ENCODE measurements at regions not wholly inside any gene's neighbourhood (a gene's known extent, or its start where the extent isn't known, plus 50 kb on each side); places are given as distances from the start of the nearest gene placed in this dataset.
"Not testable (repeated sequence)": the region's sequence is repeated elsewhere in the genome, so short reads cannot be mapped to it uniquely, and the experiment has no call there.

GRCh38 chrX:124181515-124181914, 150.9 kb upstream of the TEX13D start:
- DNase-seq: not testable (repeated sequence)

DNA sequence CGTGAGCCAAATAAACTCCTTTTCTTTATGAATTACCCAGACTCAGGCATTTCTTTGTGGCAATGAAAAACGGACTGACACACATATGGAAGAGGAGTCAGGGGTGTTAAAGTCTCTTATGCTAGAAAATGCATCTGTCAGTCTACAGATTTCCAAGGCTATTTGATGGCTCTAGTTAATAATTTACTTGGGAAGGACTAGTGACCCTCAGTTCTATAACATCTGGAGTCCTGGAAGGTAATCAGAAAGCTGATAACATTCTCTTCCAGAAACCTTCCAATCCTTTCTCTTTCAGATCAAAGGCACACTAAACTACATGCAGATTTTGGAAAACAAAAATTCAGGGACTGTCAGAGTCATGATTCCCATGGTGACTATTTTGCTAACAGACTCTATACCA, 142.0 kb upstream of the TEX13D start:
- no peak for DNase-seq

DNA sequence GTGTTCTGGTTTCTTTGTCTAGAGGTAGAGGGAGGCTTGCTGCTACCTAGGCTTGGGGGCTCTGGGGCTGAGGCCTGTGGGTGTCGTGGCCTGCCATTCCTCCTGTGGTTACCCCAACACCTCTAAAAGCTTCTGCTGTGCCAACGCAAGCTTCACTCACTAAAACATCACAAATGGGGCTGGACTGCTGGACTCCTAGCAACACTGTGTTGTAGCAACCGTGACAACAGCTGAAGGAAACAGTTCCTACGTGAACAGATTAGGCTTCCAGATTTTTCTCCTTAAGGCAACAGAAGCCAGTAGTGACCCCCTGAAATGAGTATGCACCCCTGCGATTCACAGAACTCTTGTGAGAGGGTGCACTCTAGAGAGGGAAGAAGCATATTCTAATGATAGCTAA, 138.3 kb upstream of the TEX13D start:
- DNase-seq: no peak

GRCh38 chrX:124194901-124195300, 137.6 kb upstream of the TEX13D start:
- DNase-seq: no peak

- no peak for DNase-seq
Observed at GRCh38 chrX:124203311-124203710, 129.1 kb upstream of the TEX13D start.

DNA sequence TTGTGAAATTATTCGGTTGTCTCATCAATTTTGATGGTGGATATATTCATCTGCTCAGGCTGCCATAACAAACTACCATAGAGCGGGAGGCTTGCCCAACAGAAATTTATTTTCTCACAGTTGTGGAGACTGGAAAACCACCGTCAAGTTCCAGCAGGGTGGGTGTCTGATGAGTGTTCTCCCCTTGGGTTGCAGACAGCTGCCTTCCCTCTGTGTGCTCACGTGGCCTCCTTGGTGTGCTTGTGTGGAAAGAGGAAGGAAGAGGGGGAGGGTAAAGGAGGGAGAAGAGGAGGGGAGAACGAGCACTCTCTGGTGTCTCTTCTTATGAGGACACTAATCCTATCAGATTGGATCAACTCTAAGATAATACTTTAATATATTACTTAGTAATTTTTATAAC, 123.8 kb upstream of the TEX13D start:
- DNase-seq: no peak

DNA sequence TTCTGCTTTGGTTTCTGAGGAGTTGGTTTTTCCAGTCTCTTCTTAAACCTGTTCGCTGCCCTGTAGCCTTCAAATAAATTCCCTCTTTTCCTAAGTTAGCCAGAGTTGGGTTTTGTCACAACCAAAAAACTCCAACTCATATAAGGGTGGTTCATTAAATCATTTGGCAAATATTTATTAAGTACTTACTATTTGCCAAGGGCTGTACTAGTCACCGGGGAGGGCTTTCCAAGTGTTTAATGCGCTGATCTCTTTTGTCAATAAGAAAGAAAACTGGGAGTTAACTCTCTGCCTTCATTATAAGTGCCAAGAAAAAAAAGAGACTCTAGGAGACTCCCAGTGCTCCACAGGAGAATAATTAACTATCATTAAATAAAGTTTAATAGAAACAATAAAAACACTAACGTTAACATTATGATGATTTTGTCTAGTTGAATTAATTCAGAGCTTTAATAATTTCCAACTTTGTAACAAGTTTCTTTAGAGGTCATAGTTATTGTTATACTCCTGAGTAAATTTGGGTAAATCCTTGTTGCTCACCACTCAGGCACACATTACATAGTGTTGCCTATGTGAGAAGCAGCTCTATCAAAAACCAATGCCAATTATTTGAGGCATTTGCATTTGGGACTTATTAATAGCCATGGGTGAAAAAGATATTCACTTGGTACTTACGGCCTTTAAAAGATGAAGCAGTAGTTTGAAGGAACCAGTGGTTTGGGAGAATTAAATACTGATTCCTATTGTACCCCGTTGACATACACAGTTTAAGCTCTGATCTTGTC, 122.5 kb upstream of the TEX13D start:
- DNase-seq: no peak

GRCh38 chrX:124211312-124211942, 121.0 kb upstream of the TEX13D start:
- peak in 1 of 2 donors; percentile 32 for DNase-seq

DNA sequence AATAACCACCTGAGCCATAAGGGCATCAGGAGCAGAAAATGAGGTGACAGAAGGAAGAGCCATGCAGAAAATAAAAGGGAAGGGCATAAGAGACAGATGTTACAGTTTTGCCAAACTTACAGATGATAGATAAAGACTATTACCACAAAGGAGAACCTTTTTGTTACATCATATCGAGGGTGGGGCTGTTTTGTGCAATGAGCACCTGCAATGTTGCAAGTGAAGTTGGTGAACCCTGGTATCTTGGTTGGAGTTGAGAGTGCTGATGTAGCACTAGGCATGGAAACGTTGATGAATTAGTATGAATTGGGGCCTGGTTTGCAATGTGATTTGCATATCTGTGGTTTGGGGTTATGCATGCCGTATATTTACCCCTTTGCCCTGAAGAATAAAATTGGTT, 119.8 kb upstream of the TEX13D start:
- DNase-seq: no peak

GRCh38 chrX:124215786-124216185, 116.7 kb upstream of the TEX13D start:
- DNase-seq: no peak

DNA sequence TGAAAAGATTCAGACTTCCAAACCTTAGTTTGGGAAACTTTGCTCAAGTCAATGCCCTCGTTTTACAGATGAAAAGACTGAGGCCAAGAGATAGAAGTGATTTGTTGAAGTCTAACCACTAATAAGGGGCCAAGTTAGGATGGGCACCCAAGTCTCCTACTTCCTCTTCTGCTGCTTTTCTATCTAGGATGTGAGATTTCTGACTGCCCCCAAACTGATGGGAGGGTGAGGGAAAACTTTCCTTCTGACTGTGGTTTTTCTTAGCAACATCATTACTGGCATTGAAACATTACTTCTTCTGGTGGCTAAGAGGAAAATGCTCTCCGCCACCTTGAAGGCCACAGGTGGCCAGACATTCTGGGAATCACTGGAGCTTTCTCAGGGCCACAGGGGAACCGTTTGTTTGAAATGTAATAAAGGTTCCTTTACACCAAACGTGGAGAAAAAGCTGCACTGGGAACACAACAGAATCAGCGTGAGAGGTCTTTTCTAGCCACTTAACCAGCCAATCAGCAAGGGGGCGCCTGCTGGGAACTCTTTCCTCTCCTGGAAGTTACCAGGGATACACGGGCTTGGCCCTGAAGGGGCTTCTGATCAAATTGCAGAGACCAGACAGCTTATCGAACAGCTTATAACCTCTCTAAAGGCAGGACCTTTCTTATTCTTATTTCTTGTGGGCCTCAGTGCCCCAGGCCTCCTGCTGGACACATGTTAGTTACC, 115.9 kb upstream of the TEX13D start:
- no peak for DNase-seq

DNA sequence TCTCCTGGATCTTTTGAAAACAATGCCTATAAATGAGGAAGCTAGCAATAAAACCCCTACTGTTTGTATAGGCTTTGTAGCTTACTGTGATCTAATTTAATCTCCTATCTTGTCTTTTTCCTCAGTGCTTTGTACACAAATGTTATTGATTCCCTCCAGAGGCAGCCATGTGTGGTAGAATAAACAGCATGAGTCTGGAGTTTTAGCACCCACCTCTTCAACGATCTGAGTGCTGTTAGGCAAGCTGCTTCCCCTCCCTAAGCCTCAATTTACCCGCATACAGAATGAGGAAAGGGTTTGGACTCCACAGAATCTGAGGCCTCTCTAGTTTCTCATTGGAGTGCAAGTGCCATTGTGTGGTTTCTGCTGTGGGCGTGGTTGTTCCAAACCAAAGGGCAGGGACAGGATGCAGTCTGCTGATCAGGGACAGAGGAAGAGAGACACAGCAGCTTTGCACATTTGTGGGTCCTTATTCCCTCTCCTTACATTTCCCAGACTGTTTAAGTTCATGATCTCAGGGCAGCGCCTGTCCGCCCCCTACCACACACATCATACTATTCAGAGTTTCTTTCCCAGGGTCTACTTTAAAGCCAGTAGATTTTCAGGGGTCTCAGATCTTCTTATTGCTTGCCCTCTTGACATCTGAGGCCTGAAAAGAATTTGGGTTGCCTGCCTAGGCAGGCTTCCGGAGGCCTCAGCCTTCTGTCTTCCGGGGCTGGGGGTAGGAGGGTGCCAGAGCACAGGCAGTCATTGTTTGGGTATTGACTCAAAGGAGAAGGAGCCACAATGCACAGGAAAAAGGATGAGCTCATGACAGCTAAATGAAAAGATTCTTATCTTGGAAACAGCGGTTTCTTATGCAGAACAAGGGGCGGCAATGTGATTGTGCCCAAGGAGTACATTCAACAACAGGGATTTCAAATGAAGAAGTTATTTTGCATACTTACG, 114.9 kb upstream of the TEX13D start:
- DNase-seq: peak in 1 of 2 donors; percentile 11

DNA sequence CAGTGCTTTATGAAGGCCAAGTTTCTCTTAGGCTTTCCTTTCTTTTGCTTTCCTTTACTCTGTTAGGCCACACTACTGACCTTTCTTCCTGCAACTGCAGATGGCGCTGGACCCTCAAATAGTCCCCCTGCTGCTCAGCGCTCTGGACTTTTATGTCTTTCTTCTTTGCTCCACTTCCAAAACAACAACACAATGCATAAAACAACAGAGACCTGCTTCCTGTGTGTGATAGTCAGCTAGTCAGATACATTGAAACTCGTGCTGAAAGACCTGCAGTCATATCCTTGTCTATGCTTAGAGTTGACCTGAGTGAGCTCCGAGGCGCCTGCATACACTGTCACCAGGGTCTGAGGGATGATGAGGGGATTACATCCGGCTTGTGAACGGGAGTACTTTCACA, 108.9 kb upstream of the TEX13D start:
- no peak for DNase-seq

GRCh38 chrX:124224528-124224927, 107.9 kb upstream of the TEX13D start:
- DNase-seq: no peak

GRCh38 chrX:124226129-124226528, 106.3 kb upstream of the TEX13D start:
- no peak for DNase-seq

DNA sequence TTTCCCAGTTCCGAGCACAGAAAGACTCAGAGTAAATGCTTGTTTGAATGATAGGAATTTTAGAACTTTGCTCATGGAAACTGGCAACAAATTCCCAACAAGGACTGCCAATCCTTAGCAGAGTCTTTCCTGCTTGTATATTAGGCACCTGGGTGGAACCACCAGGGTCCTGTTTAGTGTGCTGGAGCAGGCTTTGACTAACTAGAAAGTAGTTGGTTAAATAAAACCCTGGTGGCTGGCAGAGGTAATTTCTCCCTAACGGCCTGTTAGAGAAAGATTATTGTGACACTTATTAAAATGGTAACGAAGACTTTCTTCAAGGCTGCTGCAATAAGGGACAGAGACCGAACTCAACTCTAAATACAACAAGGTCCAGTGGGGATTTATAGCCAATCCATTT, 103.6 kb upstream of the TEX13D start:
- no peak for DNase-seq

DNA sequence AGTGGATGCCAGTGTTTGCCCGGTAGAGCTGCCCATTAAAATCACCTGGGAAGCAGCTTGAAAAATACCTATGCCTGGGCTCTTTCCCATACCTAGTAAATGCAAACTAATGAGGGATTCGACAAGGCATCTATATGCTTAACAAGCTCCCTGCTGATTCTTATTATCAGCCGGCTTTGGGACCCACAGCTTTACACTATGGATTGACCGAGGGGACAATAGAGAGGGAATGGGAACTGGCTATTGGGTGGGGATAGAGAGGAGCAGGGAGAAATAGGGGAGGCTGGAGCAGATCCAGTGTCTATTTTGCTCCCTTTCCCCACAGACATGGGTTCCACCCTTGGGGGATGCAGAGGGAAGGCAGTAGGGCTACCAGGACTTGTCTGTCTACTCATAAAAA, 103.1 kb upstream of the TEX13D start:
- DNase-seq: no peak

DNA sequence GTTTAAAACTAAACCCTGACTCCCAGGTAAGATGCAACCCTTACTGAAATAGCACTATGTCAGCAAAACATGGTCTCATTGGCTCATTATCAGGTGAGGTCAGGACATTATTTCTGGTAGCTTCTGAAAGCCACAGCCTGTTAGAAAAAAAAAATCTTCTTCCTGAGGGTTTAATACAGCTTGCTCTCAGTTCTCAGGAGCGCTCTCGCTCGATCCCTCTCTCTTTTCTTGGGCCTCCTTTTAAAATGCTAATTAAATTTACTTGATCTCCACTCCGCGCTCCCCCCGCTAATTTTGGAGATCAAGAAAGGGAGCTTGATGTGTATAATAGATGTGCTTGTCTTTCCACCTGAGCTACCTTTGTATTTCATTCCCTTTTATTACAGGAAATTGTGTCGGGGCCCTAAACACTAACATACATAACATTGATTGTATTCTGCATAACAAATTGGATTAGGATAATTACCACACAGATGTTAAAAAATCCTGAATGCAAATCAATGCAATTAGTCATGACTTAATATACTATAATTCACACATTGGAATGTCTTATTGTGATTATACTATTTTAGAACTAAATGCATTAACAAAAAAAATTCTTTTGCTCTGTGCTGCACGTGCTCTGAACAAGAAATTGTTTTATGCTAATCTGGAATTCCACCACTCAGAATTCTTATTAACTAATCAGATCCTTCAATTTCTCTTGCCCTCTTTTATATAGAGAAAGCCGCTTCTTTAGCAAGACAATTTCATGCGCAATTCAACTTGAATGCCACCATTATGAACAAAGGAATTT, 101.6 kb upstream of the TEX13D start:
- DNase-seq: no peak

DNA sequence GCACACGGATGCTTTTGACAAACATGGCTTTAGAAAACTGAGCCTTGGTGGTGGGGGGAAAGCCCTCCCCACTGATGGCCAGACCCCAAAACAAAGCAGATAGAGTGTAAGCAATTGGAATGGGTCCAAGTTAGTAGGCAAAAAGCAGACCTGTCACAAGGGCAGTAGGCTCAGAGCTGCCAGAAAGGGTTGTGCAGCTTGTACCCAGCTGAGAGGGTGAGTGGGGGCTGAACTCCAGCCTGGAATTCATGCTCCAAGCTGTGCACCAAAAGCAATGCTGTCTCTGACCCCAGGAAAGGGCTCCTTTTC, 101.1 kb upstream of the TEX13D start:
- no peak for DNase-seq

GRCh38 chrX:124232523-124233201, 99.8 kb upstream of the TEX13D start:
- DNase-seq: no peak

DNA sequence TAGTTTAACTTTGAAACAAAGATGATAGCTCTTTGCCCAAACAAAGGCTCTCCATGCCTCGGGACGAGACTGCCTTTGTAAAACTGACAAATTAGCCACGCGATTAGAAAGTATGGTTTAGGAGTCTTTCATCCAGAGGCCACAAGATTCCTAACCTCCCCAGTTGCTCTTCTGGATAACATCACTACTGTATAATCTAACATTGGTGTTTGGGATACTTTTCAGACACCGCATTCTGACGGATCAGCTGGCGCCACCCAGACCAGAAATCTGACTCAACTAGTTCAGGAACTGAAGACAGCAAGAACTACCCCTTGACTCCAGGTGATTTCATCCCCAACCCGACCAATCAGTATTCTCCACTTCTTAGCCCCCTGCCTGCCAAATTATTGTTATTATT, 98.1 kb upstream of the TEX13D start:
- DNase-seq: no peak

- DNase-seq: no peak
Observed at GRCh38 chrX:124238268-124238667, 94.2 kb upstream of the TEX13D start.

Measured in hippocampal formation (tissue), 2 donors.